ENCODE measurements at regions not wholly inside any gene's neighbourhood (a gene's known extent, or its start where the extent isn't known, plus 50 kb on each side); places are given as distances from the start of the nearest gene placed in this dataset.

DNA sequence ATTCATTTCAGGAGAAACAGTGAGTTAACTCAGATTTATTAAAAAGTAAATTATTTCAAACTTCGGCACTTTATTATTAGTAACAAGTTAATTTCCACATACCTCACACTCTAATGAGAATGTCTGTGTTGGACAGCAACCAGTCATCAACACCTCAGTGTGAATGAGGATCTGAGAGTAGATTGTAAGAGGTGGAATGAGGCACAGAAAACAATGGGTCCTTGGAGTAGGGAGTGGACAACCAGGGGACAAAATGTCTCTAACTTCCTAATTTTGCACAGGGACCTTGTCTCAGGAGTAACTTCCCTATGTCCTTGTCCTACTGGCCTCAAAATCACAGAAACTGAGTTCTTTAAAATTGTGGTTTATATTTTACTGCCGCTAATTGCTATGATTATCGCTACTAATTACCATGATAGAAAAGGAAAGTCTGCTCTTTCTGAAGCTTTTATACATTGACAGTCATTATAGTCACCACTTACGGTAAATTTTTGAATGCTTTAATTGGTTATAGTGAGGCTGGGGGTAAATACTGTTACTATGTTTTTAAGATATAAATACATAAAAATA lies 82.2 kb upstream of the LRPPRC start (continued):
- TF ChIP-seq, protein P1, sequence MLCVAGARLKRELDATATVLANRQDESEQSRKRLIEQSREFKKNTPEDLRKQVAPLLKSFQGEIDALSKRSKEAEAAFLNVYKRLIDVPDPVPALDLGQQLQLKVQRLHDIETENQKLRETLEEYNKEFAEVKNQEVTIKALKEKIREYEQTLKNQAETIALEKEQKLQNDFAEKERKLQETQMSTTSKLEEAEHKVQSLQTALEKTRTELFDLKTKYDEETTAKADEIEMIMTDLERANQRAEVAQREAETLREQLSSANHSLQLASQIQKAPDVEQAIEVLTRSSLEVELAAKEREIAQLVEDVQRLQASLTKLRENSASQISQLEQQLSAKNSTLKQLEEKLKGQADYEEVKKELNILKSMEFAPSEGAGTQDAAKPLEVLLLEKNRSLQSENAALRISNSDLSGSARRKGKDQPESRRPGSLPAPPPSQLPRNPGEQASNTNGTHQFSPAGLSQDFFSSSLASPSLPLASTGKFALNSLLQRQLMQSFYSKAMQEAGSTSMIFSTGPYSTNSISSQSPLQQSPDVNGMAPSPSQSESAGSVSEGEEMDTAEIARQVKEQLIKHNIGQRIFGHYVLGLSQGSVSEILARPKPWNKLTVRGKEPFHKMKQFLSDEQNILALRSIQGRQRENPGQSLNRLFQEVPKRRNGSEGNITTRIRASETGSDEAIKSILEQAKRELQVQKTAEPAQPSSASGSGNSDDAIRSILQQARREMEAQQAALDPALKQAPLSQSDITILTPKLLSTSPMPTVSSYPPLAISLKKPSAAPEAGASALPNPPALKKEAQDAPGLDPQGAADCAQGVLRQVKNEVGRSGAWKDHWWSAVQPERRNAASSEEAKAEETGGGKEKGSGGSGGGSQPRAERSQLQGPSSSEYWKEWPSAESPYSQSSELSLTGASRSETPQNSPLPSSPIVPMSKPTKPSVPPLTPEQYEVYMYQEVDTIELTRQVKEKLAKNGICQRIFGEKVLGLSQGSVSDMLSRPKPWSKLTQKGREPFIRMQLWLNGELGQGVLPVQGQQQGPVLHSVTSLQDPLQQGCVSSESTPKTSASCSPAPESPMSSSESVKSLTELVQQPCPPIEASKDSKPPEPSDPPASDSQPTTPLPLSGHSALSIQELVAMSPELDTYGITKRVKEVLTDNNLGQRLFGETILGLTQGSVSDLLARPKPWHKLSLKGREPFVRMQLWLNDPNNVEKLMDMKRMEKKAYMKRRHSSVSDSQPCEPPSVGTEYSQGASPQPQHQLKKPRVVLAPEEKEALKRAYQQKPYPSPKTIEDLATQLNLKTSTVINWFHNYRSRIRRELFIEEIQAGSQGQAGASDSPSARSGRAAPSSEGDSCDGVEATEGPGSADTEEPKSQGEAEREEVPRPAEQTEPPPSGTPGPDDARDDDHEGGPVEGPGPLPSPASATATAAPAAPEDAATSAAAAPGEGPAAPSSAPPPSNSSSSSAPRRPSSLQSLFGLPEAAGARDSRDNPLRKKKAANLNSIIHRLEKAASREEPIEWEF (IDR thresholded peaks at IDR 0.05; ENCODE audit: insufficient replicate concordance, low read depth, low read length): no peak

DNA sequence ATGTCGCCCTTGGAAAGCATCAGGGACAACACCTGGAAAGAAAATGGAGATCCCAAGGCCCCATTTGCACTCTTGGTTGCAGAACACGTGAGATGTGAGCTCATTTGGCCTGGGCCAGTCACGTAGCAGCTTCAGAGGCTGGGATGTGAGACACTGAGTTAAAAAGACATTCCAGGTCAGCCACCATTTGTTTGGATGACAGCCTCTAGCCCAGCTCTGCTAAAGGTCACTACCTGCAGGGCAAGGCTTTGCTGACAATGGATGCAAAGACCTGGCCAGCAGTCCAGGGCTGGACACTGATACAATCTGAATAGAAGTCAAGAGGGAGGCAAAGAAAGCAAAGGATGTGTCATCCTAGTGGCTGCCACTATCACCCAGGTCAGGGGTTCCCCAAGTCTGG lies 83.9 kb upstream of the LRPPRC start:
- no peak for DNase-seq (ENCODE audit: low read depth, low spot score)
- Histone ChIP-seq H3K79me2 (ENCODE audit: control insufficient read depth, insufficient read depth, low read length) (no peaks in the 10 kb centered on the region), H2AFZ (ENCODE audit: control insufficient read depth, low read depth, low read length) (peak overlapping the region; percentile 7; the same call in 1 of the 2 replicates), H3K4me2 (ENCODE audit: control insufficient read depth, insufficient read depth) (no peak overlapping the region), H3K9me3 (replicated peaks; ENCODE audit: control insufficient read depth, insufficient read depth, low read length) (no peaks in the 10 kb centered on the region), H3K36me3 (ENCODE audit: control insufficient read depth in 2 of 2, insufficient read depth in 2 of 2, low read length in 1 of 2) (no peaks in the 10 kb centered on the region), H3K27me3 (replicated peaks in 1 of 2; ENCODE audit: control insufficient read depth in 2 of 2, insufficient read depth in 2 of 2, low read length in 1 of 2) (no peaks in the 10 kb centered on the region), H3K4me3 (no peak overlapping the region), H3K9ac (ENCODE audit: control insufficient read depth, insufficient read depth, low read length) (no peak overlapping the region), H3K27ac (ENCODE audit: control insufficient read depth, insufficient read depth) (no peak overlapping the region), H3K4me1 (ENCODE audit: control insufficient read depth, insufficient read depth, low read length) (no peaks in the 10 kb centered on the region), H4K20me1 (ENCODE audit: control insufficient read depth, insufficient read depth) (no peaks in the 10 kb centered on the region)
- ATAC-seq: peak; percentile 47
- RAD21 ChIA-PET (ENCODE audit: unreplicated experiment): no interaction called here
- SMC1A ChIA-PET (ENCODE audit: uncharacterized antibody, unreplicated experiment): interaction anchor here (0.9 to 3.0 kb wide), 2 partner anchors 9 to 94 kb away, joined by 3 to 11 read pairs; no protein-coding TSS in a partner anchor
- CTCF ChIA-PET: no interaction called here
- no peak for TF ChIP-seq SRF (IDR thresholded peaks at IDR 0.05; ENCODE audit: low read depth in 2 of 2, low read length in 2 of 2)
- TF ChIP-seq RBBP5 (conservative IDR thresholded peaks at IDR 0.05): no peak
- no peak for TF ChIP-seq HDAC2 (IDR thresholded peaks at IDR 0.05)
- TF ChIP-seq CBFB (IDR thresholded peaks at IDR 0.05; ENCODE audit: low read depth): no peak
- TF ChIP-seq NR2C2 (IDR thresholded peaks at IDR 0.05; ENCODE audit: borderline replicate concordance, control insufficient read depth, insufficient read length, low read depth): no peak
- TF ChIP-seq, protein P2, sequence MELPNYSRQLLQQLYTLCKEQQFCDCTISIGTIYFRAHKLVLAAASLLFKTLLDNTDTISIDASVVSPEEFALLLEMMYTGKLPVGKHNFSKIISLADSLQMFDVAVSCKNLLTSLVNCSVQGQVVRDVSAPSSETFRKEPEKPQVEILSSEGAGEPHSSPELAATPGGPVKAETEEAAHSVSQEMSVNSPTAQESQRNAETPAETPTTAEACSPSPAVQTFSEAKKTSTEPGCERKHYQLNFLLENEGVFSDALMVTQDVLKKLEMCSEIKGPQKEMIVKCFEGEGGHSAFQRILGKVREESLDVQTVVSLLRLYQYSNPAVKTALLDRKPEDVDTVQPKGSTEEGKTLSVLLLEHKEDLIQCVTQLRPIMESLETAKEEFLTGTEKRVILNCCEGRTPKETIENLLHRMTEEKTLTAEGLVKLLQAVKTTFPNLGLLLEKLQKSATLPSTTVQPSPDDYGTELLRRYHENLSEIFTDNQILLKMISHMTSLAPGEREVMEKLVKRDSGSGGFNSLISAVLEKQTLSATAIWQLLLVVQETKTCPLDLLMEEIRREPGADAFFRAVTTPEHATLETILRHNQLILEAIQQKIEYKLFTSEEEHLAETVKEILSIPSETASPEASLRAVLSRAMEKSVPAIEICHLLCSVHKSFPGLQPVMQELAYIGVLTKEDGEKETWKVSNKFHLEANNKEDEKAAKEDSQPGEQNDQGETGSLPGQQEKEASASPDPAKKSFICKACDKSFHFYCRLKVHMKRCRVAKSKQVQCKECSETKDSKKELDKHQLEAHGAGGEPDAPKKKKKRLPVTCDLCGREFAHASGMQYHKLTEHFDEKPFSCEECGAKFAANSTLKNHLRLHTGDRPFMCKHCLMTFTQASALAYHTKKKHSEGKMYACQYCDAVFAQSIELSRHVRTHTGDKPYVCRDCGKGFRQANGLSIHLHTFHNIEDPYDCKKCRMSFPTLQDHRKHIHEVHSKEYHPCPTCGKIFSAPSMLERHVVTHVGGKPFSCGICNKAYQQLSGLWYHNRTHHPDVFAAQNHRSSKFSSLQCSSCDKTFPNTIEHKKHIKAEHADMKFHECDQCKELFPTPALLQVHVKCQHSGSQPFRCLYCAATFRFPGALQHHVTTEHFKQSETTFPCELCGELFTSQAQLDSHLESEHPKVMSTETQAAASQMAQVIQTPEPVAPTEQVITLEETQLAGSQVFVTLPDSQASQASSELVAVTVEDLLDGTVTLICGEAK (IDR thresholded peaks at IDR 0.05; ENCODE audit: borderline replicate concordance): no peak
- no peak for TF ChIP-seq EED (IDR thresholded peaks at IDR 0.05; ENCODE audit: low read depth)
- TF ChIP-seq PAX8 (IDR thresholded peaks at IDR 0.05): no peak
- no peak for TF ChIP-seq CBX5 (IDR thresholded peaks at IDR 0.05; ENCODE audit: low read depth)
- TF ChIP-seq ETV6 (conservative IDR thresholded peaks at IDR 0.05 in 1 of 2, IDR thresholded peaks at IDR 0.05 in 1 of 2; ENCODE audit: borderline replicate concordance in 1 of 2, low read depth in 1 of 2): no peak
- in situ Hi-C loops (cut with MboI) (loop anchor here (10.0 kb wide), 1 partner anchor 265 kb away; no protein-coding TSS in a partner anchor), intact Hi-C loops (cut with micrococcal nuclease; ENCODE audit: unreplicated experiment) (no loop called here)
- 36% methylated on average over 3 of the region's 3 CpGs for whole genome bisulfite sequencing (ENCODE audit: insufficient coverage, insufficient replicate concordance, low lambda C conversion rate, missing lambda C conversion rate)
- FAIRE-seq: no peak
- BruUV-seq (replicated peaks): no TSS peak
- POLR2A ChIA-PET: interaction anchor here (0.6 kb wide), 1 partner anchor 155 kb away, joined by 3 read pairs; no protein-coding TSS in a partner anchor
